Astrocyte (in vitro differentiated cells and primary cell): ENCODE measurements at regions not wholly inside any gene's neighbourhood (a gene's known extent, or its start where the extent isn't known, plus 50 kb on each side); places are given as distances from the start of the nearest gene placed in this dataset.

ENCODE experiments used
- DNase-seq: peaks from one replicate; pipeline ENCODE4 v3.0.0-alpha.2; 2010; ENCODE audit warnings: low read depth
- FAIRE-seq: peaks from 2 replicates; lab custom pipeline; 2011; peaks lifted over from hg19 to GRCh38; lab: Jason Lieb, UNC
- H2AFZ ChIP-seq: 2 replicates; pipeline ENCODE4 v1.6.0; 2012; ENCODE audit warnings: low read depth, low read length, inconsistent platforms
- H3K27ac ChIP-seq: 2 replicates; pipeline ENCODE4 v1.5.1; 2011; ENCODE audit warnings: low read depth, low read length, inconsistent platforms
- H3K27me3 ChIP-seq: 2 replicates; pipeline ENCODE4 v1.6.0; 2011; ENCODE audit warnings: low read length, inconsistent platforms; ENCODE audit not compliant: insufficient read depth
- H3K36me3 ChIP-seq: 2 replicates; pipeline ENCODE4 v1.5.1; 2011; ENCODE audit warnings: low read length, inconsistent platforms; ENCODE audit not compliant: insufficient read depth
- H3K4me1 ChIP-seq: 2 replicates; pipeline ENCODE4 v1.5.1; 2011; ENCODE audit warnings: low read length, inconsistent platforms; ENCODE audit not compliant: insufficient read depth
- H3K4me2 ChIP-seq: 2 replicates; pipeline ENCODE4 v1.6.0; 2012; ENCODE audit warnings: low read length, inconsistent platforms
- H3K4me3 ChIP-seq: 2 replicates; pipeline ENCODE4 v1.5.1; 2011; ENCODE audit warnings: low read depth, mild to moderate bottlenecking, low read length, inconsistent platforms; ENCODE audit not compliant: insufficient read depth
- H3K79me2 ChIP-seq: 2 replicates; pipeline ENCODE4 v1.6.0; 2012; ENCODE audit warnings: mild to moderate bottlenecking, low read length, inconsistent platforms; ENCODE audit not compliant: insufficient read depth
- H3K9ac ChIP-seq: 2 replicates; pipeline ENCODE4 v1.6.0; 2012; ENCODE audit warnings: mild to moderate bottlenecking, low read length, inconsistent platforms
- H3K9me3 ChIP-seq: 2 replicates; pipeline ENCODE4 v1.5.1; 2012; ENCODE audit warnings: low read depth, mild to moderate bottlenecking, low read length, inconsistent platforms; ENCODE audit not compliant: insufficient read depth
- H4K20me1 ChIP-seq: 2 replicates; pipeline ENCODE4 v1.6.0; 2012; ENCODE audit warnings: low read length, inconsistent platforms; ENCODE audit not compliant: insufficient read depth
- H3K27ac Mint-ChIP-seq: one replicate; pipeline ENCODE4 v1.8.0; 2021; ENCODE audit warnings: mild to moderate bottlenecking, mixed read lengths; ENCODE audit not compliant: unreplicated experiment
- H3K27me3 Mint-ChIP-seq: one replicate; pipeline ENCODE4 v1.8.0; 2021; ENCODE audit warnings: low read depth, mixed read lengths; ENCODE audit not compliant: unreplicated experiment
- H3K36me3 Mint-ChIP-seq: one replicate; pipeline ENCODE4 v1.8.0; 2021; ENCODE audit warnings: low read depth, mixed read lengths; ENCODE audit not compliant: unreplicated experiment
- H3K4me1 Mint-ChIP-seq: one replicate; pipeline ENCODE4 v1.8.0; 2021; ENCODE audit warnings: low read depth, mixed read lengths; ENCODE audit not compliant: unreplicated experiment
- H3K4me3 Mint-ChIP-seq: one replicate; pipeline ENCODE4 v1.8.0; 2021; ENCODE audit warnings: mild to moderate bottlenecking, moderate library complexity, mixed read lengths; ENCODE audit not compliant: unreplicated experiment
- H3K9me3 Mint-ChIP-seq: one replicate; pipeline ENCODE4 v1.8.0; 2021; ENCODE audit warnings: mild to moderate bottlenecking, mixed read lengths; ENCODE audit not compliant: unreplicated experiment
- EZH2 ChIP-seq: IDR thresholded peaks from 2 replicates; pipeline ENCODE4 v1.6.1; 2012; ENCODE audit warnings: mild to moderate bottlenecking, low read length, inconsistent platforms; ENCODE audit not compliant: insufficient read depth
- TF ChIP-seq, protein P1 (sequence below): IDR thresholded peaks from 2 replicates; pipeline ENCODE4 v1.5.1; 2011; ENCODE audit warnings: low read depth, mild to moderate bottlenecking, inconsistent platforms, low read length, moderate library complexity; ENCODE audit not compliant: insufficient read depth

GRCh38 chr14:100012478-100013327, 52.5 kb upstream of the EVL start:
- Mint-ChIP-seq H3K4me3 (no peak overlapping the region), H3K9me3 (no peaks in the 10 kb centered on the region), H3K4me1 (peaks cover 4% of the 10 kb centered on the region), H3K36me3 (no peaks in the 10 kb centered on the region), H3K27me3 (no peaks in the 10 kb centered on the region), H3K27ac (no peak overlapping the region)
- H3K9me3 ChIP-seq: no peaks in the 10 kb centered on the region
- H3K4me3 ChIP-seq: no peak overlapping the region
- no peak overlapping the region for H3K27ac ChIP-seq
- H3K4me2 ChIP-seq: no peak overlapping the region
- no peak for TF ChIP-seq EZH2
- TF ChIP-seq, protein P1, sequence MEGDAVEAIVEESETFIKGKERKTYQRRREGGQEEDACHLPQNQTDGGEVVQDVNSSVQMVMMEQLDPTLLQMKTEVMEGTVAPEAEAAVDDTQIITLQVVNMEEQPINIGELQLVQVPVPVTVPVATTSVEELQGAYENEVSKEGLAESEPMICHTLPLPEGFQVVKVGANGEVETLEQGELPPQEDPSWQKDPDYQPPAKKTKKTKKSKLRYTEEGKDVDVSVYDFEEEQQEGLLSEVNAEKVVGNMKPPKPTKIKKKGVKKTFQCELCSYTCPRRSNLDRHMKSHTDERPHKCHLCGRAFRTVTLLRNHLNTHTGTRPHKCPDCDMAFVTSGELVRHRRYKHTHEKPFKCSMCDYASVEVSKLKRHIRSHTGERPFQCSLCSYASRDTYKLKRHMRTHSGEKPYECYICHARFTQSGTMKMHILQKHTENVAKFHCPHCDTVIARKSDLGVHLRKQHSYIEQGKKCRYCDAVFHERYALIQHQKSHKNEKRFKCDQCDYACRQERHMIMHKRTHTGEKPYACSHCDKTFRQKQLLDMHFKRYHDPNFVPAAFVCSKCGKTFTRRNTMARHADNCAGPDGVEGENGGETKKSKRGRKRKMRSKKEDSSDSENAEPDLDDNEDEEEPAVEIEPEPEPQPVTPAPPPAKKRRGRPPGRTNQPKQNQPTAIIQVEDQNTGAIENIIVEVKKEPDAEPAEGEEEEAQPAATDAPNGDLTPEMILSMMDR: no peak
- peaks cover 2% of the 10 kb centered on the region for H3K4me1 ChIP-seq
- H3K79me2 ChIP-seq: peaks cover 56% of the 10 kb centered on the region
- peak; percentile 86 for DNase-seq
- FAIRE-seq: no peak
- no peak overlapping the region for H3K9ac ChIP-seq
- H2AFZ ChIP-seq: no peak overlapping the region
- peaks cover 68% of the 10 kb centered on the region for H4K20me1 ChIP-seq
- H3K36me3 ChIP-seq: no peaks in the 10 kb centered on the region
- H3K27me3 ChIP-seq: no peaks in the 10 kb centered on the region

- no peak for FAIRE-seq
- Mint-ChIP-seq H3K27ac (no peak overlapping the region), H3K27me3 (no peaks in the 10 kb centered on the region), H3K9me3 (no peaks in the 10 kb centered on the region), H3K4me1 (peaks cover 29% of the 10 kb centered on the region), H3K36me3 (no peaks in the 10 kb centered on the region), H3K4me3 (no peak overlapping the region)
- no peak for TF ChIP-seq EZH2
- TF ChIP-seq, protein P1: no peak
- Histone ChIP-seq H3K4me3 (no peak overlapping the region), H3K4me2 (no peak overlapping the region), H3K9ac (no peak overlapping the region), H3K79me2 (peaks cover 62% of the 10 kb centered on the region), H3K4me1 (peaks cover 27% of the 10 kb centered on the region), H3K9me3 (no peaks in the 10 kb centered on the region), H3K27ac (no peak overlapping the region), H3K36me3 (no peaks in the 10 kb centered on the region), H4K20me1 (peaks cover 73% of the 10 kb centered on the region), H3K27me3 (no peaks in the 10 kb centered on the region), H2AFZ (no peak overlapping the region)
- no peak for DNase-seq
These were observed 50.0 kb upstream of the EVL start for GRCh38 chr14:100015251-100015655.
